HG03342 (cell line): ENCODE measurements at regions not wholly inside any gene's neighbourhood (a gene's known extent, or its start where the extent isn't known, plus 50 kb on each side); places are given as distances from the start of the nearest gene placed in this dataset.
"Not testable (repeated sequence)": the region's sequence is repeated elsewhere in the genome, so short reads cannot be mapped to it uniquely, and the experiment has no call there.

Source experiments
- ATAC-seq: cut with Tn5 transposase; IDR thresholded peaks from one replicate; pipeline ENCODE4 v1.9.1; 2021; ENCODE audit warnings: mild to moderate bottlenecking, moderate library complexity; ENCODE audit not compliant: unreplicated experiment

DNA sequence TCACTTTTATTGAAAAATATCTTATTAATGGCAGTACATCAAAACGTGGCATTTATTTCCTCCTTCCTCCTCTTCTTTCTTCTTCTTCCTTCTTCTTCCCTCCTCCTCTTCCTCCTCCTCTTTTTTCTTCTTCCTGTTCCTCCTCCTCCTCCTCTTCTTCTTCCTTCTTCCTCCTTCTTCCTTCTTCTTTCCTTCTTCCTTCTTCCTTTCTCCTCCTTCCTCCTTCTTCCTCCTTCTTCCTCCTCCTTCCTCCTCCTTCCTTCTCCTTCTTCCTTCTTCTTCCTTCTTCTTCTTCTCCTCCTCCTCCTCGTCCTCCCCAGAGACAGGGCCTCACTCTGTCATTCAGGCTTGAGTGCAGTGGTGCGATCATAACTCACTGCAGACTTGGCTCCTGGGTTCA is 457.2 kb downstream of the AEBP2 start:
- ATAC-seq = no peak

DNA sequence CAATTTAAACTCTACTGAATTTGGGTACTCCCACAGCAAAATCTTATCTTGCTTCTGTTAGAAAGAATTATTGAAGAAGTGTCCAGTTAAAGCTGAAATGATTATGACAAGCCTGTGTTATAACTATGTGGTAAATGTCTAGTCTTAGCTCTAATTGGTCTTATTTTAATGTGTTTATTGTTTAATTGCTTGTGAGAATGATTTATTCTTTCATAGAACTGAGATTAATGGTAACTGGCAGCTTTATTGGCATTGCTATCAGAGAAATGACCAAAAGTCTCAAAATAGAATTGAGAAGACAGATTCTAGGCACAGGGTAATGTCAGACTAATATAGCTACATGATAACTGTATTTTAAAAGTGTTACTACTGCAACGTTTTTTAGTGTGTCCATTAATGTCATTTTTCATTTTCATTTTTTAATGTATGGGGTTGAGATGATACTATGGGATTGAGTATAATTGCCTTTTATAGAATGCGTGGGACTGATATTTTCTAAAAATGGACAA is 458.7 kb downstream of the AEBP2 start:
- no peak for ATAC-seq

DNA sequence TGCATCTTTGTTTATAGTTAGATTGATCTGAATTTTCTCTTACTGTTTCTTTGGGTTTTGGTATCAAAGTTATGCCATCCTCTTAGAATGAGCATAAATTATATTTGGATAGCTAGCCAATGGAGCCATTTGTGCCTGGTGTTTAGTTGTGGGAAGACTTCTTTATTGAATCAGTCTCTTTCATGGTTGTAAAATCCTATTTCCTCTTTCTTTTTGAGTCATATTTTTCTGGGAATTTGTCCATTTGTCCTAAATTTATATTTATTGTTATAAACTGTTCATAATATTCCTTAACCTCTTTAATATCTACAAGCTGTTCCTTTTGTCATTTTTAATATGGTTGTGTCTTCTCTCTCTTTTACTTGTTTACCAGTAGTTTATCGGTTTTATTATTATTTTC is 462.5 kb downstream of the AEBP2 start:
- ATAC-seq = no peak

DNA sequence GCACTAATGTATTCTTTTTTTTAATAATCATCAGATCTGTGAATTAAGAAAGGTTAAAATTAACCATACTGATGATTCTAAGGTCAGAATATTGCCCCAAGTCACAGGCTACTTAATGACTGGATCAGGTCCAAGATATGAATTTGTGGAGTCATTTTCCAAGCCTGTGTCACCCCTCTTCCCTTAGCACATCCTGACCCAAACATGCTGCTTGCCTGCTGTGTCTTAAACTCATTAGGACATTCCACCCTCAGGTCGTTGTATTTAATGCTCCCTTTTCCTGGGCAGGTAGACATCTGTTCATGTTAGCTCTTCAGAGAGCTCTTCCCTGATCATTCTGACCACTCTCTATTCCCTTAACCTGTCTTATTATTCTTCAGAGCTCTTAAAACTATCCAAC is 463.5 kb upstream of the PDE3A start:
- no peak for ATAC-seq

DNA sequence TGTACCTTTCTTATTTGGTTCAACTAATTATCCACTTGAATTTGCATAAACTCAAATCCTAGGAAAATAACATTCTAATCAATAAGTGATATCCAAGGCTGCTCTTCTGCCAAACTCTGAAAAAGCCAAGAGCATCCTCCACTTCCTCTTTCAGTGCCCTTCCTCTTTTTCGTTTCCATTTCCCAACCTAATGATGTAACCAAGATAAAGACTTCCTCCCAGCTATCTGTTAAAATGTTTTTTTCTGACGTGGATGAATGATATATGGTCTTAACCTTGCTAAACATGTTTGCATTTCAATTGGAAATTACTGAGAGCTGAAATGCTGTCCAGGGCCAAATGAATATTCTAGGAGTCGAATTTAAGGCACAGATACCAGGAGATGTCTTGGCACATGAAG is 459.5 kb upstream of the PDE3A start:
- no peak for ATAC-seq

DNA sequence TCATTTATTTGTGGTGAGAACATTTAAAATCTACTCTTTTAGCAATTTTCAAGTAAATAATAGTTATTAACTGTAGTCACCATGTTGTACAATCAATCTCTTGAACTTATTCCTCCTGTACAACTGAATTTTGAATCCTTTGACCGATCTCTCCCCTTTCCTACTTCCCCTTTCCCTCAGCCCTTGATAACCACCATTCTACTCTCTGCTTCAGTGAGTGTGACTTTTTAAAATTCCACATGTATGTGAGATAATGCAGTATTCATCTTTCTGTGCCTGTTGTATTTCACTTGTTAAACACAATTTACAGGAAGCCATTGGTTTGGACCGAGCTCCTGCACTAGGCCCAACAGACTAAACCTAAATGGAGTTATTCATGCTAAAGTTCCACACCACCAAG is 458.9 kb upstream of the PDE3A start:
- no peak for ATAC-seq

DNA sequence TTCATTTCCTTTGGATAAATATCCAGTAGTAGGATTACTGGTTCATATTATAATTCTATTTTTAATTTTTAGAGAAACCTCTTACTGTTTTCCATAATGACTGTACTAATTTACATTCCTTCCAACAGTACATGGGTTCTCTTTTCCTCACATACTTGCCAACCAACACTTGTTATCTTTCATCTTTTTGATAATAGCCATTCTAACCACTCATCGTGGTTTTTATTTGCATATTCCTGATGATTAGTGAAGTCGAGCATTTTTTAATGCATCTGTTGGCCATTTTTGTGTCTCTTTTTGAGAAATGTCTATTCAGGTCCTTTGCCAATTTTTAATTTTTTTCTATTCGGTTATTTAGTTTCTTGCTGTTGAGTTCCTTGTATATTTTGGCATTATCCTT is 457.7 kb upstream of the PDE3A start:
- ATAC-seq = no peak

DNA sequence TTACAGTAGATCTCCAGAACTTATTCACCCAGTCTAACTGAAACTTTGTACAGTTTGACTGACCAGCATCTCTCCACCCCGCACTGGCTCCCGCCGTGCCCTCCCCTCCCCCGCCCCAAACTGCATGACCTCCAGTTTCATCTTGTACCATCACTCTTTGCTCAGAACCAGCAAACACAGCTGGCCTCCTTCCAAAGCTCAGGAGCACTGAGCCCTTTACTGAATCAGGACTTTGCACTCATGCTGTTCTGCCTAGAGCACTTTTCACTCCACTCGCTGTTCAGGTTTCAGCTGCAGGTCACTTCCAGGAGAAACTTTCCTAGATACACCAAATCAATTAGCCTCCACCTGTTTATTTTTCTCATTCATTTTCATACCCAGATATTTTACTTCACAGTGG is 455.3 kb upstream of the PDE3A start:
- no peak for ATAC-seq

DNA sequence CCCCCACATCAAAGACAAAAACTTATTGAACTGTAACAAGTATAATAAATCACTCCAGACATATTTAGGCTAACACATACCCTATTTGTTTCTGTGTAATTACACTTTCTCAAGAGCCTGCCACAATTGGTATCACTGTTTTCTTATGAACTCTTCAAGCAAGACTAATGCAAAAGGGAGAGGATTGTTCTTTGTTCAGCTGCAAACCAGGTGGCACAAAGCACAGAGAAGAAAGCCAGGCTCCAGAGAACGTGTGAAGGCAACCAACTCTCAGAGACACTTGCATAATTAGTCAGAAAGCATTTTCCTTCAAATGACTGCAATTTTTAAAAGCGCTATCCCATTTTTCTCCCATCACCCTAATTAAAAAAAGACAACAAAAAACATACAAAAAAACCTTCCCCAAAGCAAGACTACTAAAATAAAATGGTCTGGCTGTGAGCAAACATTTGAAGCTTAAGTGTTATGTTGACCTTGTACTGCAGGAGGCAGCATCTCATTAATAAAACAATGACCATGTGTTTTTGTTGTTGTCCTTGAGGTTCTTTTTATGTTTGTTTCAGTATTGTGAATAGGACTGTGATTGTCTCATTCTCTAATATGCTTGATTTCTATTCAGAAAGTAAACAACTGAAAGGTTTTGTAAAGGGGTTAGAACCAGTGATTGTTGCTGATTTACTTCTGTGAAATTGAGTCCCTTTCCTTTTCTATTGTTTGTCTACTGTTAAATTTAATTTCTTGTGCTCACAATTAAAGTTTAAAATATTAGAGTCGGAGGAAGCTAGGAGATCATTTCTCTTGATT is 452.7 kb upstream of the PDE3A start:
- no peak for ATAC-seq

DNA sequence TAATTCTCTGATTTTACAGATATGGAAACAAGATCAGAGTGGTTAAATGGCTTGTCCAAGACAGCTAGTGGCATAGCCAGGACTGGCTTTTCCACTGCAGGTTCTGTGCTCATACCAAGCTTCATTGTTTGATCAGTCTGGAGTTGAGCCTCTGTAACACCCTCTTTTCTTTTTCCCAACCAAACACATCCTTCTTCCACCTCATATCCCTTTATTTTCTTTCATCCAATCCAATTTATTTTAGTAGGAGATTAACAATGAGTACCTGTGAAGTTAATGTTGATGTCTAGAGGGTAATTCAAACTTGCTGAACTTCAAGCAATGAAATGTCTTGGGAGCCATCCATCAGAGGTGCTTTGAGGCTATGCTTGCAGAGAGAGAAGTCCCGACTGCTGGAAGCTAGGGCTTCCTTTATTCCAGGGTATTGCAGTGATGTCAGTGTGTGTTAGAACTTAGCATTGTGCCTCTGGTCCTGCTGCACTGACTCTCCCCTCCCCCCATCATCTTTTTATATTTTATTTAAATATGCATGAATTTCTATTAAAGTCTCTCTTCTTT is 452.1 kb upstream of the PDE3A start:
- no peak for ATAC-seq

DNA sequence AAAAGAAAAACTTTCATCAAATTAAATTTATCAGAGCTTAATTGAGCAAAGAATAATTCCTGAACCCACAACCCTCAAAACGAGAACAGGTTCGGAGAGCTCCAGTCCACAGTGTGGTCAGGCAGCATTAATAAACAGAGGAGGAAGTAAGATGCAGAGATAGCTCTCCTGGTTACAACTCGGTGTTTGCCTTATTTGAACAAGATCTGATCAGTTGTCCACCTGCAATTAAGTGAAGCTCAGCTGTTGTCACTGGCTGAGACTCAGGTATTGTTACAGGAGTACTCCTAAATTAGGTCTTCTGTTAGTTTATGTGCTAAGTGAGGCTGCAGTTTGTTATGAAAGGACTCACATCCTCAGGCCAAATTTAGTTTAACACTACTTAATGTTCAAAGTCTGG is 451.4 kb upstream of the PDE3A start:
- ATAC-seq = no peak

DNA sequence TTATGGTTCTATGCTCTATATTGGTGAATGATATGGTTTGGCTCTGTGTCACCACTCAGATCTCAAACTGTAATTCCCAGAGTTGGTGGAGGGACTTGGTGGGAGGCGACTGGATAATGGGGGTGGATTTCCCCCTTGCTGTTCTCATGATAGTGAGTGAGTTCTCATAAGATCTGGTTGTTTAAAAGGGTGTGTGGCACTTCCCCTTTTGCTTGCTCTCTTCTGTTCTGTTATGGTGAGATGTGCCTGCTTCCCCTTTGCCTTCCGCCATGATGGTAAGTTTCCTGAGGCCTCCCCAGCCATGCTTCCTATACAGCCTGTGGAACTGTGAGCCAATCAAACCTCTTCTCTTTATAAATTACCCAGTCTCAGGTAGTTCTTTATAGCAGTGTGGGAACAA is 446.6 kb upstream of the PDE3A start:
- not testable (repeated sequence) for ATAC-seq

DNA sequence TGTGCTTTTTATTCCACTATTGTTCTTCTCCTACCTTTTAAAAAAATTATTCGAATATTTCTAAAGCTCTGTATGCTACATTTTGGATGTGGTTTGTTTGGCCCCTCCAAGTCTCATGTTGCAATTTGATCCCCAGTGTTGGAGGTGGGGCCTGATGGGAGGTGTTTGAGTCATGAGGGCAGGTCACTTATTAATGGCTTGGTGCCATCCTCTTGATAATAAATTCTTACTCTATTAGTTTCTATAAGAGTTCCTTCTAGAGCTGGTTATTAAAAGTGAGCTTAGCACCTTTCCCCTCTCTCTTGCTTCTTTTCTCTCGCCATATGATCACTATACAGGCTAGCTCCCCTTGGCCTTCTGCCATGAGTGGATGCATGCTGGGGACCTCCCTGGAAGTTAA is 445.6 kb upstream of the PDE3A start:
- no peak for ATAC-seq

DNA sequence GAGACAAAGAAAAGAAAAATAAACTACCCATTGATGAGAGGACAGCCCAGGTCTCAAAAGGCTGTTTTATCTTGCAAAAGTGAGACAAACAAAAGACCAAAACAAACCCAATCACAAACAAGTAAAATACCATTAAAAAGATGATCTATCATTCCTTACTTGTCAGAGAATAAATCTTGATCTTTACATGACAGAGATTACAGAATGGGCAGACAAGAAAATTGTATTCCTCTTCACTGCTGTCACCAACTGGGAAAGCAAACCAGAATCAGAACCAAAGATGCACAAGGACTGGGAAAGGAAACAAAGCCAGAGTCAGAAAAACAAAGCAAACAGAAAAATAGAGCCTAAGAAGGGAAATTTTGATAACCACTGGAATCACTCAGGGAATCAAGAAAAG is 444.0 kb upstream of the PDE3A start:
- no peak for ATAC-seq

DNA sequence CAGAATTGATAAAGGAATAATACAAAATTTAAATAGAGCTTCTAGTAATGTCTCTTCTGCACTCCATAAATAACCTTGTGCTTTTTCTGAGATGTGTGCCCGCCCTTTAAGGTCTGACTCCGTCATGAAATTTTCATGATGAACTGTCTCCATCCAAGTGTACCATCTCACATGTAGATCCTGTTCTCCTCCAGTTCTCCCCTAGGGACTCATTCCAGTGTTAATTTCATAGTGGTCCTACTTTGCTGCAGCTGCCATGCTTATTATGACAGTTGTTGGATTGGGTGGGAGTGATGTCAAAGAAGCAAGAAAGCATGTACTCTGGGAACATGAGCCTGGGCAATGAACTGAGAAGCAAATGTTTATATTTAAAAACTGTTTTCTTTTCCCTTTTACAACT is 442.5 kb upstream of the PDE3A start:
- no peak for ATAC-seq

DNA sequence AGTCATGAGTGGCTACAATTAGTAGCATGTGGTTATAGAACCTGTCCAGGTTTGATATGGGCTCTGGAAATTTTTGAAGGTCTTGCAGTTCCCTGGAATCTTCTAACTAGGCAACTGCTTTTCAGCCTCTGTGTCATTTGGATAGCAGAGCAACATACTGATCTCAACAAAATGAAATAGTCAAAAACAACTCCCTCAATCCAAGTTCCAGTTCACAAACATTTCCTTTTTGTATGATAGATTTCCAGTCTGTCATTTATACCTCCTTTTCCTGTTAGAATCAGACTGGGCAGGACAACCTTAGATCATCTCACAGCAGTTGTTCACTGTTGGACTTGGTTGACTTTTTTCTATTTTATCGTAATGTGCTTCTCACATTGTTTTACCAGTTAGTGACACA is 442.1 kb upstream of the PDE3A start:
- ATAC-seq = no peak

DNA sequence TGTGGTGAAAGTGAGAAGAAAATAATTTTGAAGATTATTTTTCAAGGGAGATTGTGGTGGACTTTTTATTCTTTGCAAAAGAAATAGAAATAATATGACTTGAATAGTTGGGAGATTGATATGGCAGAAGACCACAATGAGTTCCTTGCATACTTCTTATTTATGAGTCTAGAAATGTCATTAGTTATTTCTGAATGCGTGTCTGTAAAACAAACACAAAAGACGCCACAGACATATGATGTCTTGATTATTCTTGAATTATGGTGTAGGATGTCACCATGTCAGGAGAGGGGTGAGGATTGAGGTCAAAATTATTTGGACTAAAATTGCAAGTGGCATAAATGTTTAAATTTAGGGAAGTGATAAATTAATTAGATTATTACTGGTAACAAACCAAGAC is 440.7 kb upstream of the PDE3A start:
- ATAC-seq = no peak

DNA sequence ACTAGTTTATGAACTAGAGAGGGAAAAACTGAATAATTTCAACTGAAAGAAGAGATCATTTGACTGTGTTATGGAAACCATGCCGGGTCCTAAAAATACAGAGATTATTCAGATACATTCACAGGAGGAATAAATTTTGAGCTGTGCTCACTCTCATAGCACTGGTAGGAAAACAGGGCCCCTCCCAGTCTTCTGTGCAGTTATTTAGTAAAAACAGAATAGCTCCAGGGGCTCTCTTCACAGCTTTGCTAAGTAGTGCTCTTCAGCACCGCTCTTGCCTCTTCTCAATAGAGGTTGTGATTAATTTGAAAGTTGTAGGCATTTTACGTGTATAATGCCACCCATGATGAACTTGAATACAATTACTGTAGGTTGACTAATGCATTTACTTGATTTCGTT is 435.9 kb upstream of the PDE3A start:
- no peak for ATAC-seq

DNA sequence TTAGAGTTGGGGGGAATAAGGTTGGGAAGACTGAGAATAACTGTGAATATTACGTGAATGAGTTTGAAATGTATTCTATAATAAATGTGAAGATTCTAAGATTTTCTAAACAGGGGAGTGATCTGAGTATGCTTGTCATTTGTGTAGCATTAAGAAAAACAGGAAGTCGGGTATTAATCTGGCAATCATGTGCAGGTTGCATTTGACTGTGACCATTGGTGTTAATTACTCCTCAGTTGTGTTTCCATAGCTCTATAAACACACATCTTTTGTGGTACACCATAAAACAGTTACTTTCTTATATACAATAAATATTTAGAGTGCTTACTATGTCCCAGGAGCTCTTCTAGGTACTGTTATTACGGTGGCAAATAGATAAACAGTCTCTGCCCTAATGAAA is 434.4 kb upstream of the PDE3A start:
- ATAC-seq = no peak

DNA sequence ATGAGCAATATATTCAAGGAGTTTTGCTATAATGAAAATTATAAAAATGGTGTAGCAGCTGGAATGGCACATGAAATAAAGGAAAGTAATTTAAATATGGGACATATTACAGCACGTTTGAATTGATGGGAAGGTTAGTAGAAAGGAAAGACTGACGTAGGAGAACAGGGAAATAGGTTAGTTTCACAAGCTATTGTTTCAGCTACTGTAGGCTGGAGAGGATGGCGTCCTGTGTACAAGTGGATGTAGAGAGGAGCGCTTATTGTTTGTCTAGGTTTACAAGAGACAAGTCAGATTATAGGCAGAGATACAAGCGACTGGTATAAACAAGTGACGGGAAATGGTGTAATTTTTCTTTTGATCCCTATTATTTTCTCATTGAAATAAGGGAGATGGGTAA is 431.2 kb upstream of the PDE3A start:
- ATAC-seq = no peak

DNA sequence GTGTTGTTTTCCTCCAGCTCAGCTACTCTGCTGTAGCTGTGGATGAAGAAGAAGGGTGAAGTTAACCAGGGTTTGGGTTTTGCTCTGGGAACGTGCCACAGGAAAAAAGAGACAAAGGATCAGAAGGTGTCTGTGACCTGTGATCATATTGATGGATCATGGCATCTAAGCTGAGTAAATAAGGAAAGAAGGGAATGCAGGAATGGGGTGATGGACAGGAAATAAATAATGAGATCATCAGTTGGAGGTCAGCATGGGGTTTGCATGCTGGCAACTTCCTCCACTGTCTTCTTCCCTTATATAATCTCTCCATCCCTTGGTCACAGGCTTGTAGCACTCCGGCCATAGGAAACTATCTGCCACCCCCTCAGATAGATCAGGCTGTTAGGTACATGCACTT is 430.3 kb upstream of the PDE3A start:
- ATAC-seq = no peak

DNA sequence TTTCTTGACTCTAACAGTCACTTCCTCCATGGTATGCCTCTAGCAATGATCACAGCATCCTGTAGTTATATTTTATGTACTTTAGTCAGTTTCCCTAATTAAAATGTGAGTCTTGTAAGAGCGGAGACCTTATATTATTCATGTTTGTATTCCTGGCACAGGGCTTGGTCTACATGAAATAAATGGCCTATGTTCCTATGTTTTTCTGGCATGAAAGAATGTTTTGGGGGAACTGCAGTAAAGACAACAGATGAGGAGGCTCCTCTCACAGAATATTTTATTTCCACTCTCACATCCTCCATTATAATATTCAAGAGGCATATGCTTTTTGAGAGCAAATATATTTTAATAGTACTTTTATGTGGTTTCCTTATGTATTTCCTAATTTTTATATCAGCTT is 429.8 kb upstream of the PDE3A start:
- ATAC-seq = no peak

DNA sequence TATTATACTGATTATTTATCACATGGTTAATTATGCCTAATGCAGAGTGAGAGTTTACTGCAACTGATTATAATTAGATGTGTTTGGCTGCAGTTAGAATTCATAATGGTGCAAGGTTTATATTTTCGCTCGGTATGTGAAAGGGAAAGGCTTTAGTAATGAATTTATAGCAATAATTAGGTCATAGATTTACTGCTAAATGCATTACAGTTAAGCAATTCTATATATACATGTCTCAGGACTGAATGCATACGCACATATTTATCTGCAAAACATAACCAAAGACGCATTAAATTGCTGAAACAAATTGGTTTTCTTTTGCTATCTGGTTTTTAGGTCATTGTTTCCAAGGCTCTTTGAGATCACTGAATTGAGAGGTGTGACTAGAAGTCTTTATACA is 428.1 kb upstream of the PDE3A start:
- no peak for ATAC-seq
